K562 (cell line): ENCODE measurements at regions not wholly inside any gene's neighbourhood (a gene's known extent, or its start where the extent isn't known, plus 50 kb on each side); places are given as distances from the start of the nearest gene placed in this dataset.

Source experiments
- ATF7 ChIP-seq: fragments of 450-650 bp; IDR thresholded peaks from 2 replicates; pipeline ENCODE4 v1.7.1; 2014; ENCODE audit warnings: mild to moderate bottlenecking, moderate library complexity
- CTCF ChIP-seq, 3 experiments: IDR thresholded peaks in 2 of 3; conservative IDR thresholded peaks in 1 of 3; 2 replicates each; pipeline ENCODE4 v1.5.1; 2011 to 2012; ENCODE audit warnings: low read length in 3 of 3, mild to moderate bottlenecking in 3 of 3, control low read depth in 2 of 3, improper control_type of control experiment in 1 of 3, inconsistent platforms in 1 of 3, low read depth in 1 of 3, mixed read lengths in 1 of 3, moderate library complexity in 1 of 3; ENCODE audit not compliant: insufficient read depth in 2 of 3
- MAX ChIP-seq: sonication (generic); formaldehyde crosslinking; IDR thresholded peaks from 2 replicates; pipeline ENCODE4 v1.9.0; 2022; ENCODE audit warnings: mild to moderate bottlenecking, missing genetic modification reagents
- RAD21 ChIP-seq, 2 experiments: fragments of 250-450 bp in 1 of 2; fragments of 450-650 bp in 1 of 2; sonication (Bioruptor Pico) in 1 of 2; formaldehyde crosslinking in 1 of 2; IDR thresholded peaks in 1 of 2; conservative IDR thresholded peaks in 1 of 2; 2 replicates each; pipeline versions ENCODE4 v1.4.0 to v1.8.0; 2020 to 2022; ENCODE audit warnings: mild to moderate bottlenecking in 2 of 2, moderate library complexity in 1 of 2
- ZNF639 ChIP-seq, 2 experiments: fragments of 200-800 bp in 1 of 2; sonication (Bioruptor generic) in 1 of 2; sonication (generic) in 1 of 2; formaldehyde crosslinking in 1 of 2; IDR thresholded peaks in 1 of 2; conservative IDR thresholded peaks in 1 of 2; 2 replicates each; pipeline versions ENCODE4 v1.5.0 to v1.6.1; 2016 to 2020; ENCODE audit warnings: missing compliant biosample characterization in 1 of 2, missing genetic modification characterization in 1 of 2, missing genetic modification reagents in 1 of 2
- ZNF785 ChIP-seq: fragments of 250-450 bp; sonication (Bioruptor Pico); IDR thresholded peaks from 2 replicates; pipeline ENCODE4 v1.4.0; 2020; ENCODE audit warnings: mild to moderate bottlenecking

DNA sequence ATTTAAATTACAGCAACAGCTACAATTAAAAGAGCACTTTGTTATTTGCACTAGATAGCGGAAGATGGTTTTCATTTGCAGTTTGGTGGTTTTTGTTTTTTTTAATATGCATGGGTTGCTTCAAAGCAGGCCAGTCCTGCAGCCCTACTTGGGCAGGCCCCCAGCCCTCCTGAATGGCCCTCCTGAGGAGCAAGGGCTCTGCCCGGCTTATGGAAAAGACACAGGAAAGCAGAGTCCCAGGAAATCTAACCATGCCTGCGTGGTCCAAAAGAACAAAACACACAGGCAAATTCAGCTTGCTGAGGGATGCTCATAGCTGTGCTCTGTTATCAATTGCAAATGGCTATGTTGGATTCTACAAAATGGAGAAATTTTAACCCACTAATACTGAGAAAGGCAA is 371.1 kb upstream of the ARID1B start:
- no peak for TF ChIP-seq RAD21 (CRISPR knock-in tag; conservative IDR thresholded peaks at IDR 0.05 in 1 of 2, IDR thresholded peaks at IDR 0.05 in 1 of 2)
- TF ChIP-seq ZNF785 (CRISPR knock-in tag): no peak
- no peak for TF ChIP-seq ATF7
- no peak for TF ChIP-seq CTCF (IDR thresholded peaks at IDR 0.05 in 2 of 3, conservative IDR thresholded peaks at IDR 0.05 in 1 of 3; ENCODE audit: insufficient read depth in 2 of 3, low read depth in 1 of 3, low read length in 3 of 3)
- TF ChIP-seq ZNF639 (CRISPR knock-in tag; conservative IDR thresholded peaks at IDR 0.05 in 1 of 2, IDR thresholded peaks at IDR 0.05 in 1 of 2): no peak
- no peak for TF ChIP-seq MAX (CRISPR knock-in tag)
